ENCODE measurements at regions not wholly inside any gene's neighbourhood (a gene's known extent, or its start where the extent isn't known, plus 50 kb on each side); places are given as distances from the start of the nearest gene placed in this dataset.

- in situ Hi-C loops (cut with MboI; ENCODE audit: low pct_unique_long_range_greater_than_20kb, low sequenced_read_pairs, unreplicated experiment), result no loop called here
- no peak for DNase-seq (ENCODE audit: low spot score)
- no peak for TF ChIP-seq CTCF (IDR thresholded peaks at IDR 0.05; ENCODE audit: extremely low read depth, insufficient read depth, missing control alignments)
Observed at GRCh38 chr6:91268941-91269340, 682.1 kb upstream of the MAP3K7 start.

- DNase-seq (ENCODE audit: low spot score), result no peak
- TF ChIP-seq CTCF (IDR thresholded peaks at IDR 0.05; ENCODE audit: extremely low read depth, insufficient read depth, missing control alignments), result no peak
- in situ Hi-C loops (cut with MboI; ENCODE audit: low pct_unique_long_range_greater_than_20kb, low sequenced_read_pairs, unreplicated experiment), result no loop called here
Observed at GRCh38 chr6:91267246-91267645, 680.4 kb upstream of the MAP3K7 start.

- no peak for DNase-seq (ENCODE audit: low spot score)
- in situ Hi-C loops (cut with MboI; ENCODE audit: low pct_unique_long_range_greater_than_20kb, low sequenced_read_pairs, unreplicated experiment), result no loop called here
- TF ChIP-seq CTCF (IDR thresholded peaks at IDR 0.05; ENCODE audit: extremely low read depth, insufficient read depth, missing control alignments), result no peak
Observed at GRCh38 chr6:91266156-91266555, 679.3 kb upstream of the MAP3K7 start.

GRCh38 chr6:91243436-91243835 lies 656.6 kb upstream of the MAP3K7 start:
- in situ Hi-C loops (cut with MboI; ENCODE audit: low pct_unique_long_range_greater_than_20kb, low sequenced_read_pairs, unreplicated experiment), result no loop called here
- DNase-seq (ENCODE audit: low spot score), result no peak
- TF ChIP-seq CTCF (IDR thresholded peaks at IDR 0.05; ENCODE audit: extremely low read depth, insufficient read depth, missing control alignments), result no peak

- no peak for DNase-seq (ENCODE audit: low spot score)
- TF ChIP-seq CTCF (IDR thresholded peaks at IDR 0.05; ENCODE audit: extremely low read depth, insufficient read depth, missing control alignments), result no peak
- in situ Hi-C loops (cut with MboI; ENCODE audit: low pct_unique_long_range_greater_than_20kb, low sequenced_read_pairs, unreplicated experiment), result no loop called here
Observed at GRCh38 chr6:91242614-91242949, 655.7 kb upstream of the MAP3K7 start.

GRCh38 chr6:91241946-91242613 lies 655.2 kb upstream of the MAP3K7 start:
- no peak for TF ChIP-seq CTCF (IDR thresholded peaks at IDR 0.05; ENCODE audit: extremely low read depth, insufficient read depth, missing control alignments)
- no peak for DNase-seq (ENCODE audit: low spot score)
- in situ Hi-C loops (cut with MboI; ENCODE audit: low pct_unique_long_range_greater_than_20kb, low sequenced_read_pairs, unreplicated experiment), result no loop called here

Measured in GM13977 (cell line).